ENCODE measurements at regions not wholly inside any gene's neighbourhood (a gene's known extent, or its start where the extent isn't known, plus 50 kb on each side); places are given as distances from the start of the nearest gene placed in this dataset.

- RAD21 ChIA-PET (ENCODE audit: low non-redundant PET in 1 of 2, low total read pairs in 2 of 2, uncharacterized antibody in 2 of 2, unreplicated experiment in 2 of 2) = no interaction called here
Observed at GRCh38 chr4:12966726-12967125, 517.4 kb downstream of the RAB28 start.

GRCh38 chr4:12965334-12965733 lies 518.8 kb downstream of the RAB28 start:
- ChIA-PET RAD21 (ENCODE audit: low non-redundant PET in 1 of 2, low total read pairs in 2 of 2, uncharacterized antibody in 2 of 2, unreplicated experiment in 2 of 2) (no interaction called here), POLR2A (no interaction called here), CTCF (no interaction called here)
- Histone ChIP-seq H3K4me2 (ENCODE audit: low read length) (no peak overlapping the region), H3K27ac (ENCODE audit: low read depth, low read length) (no peak overlapping the region), H3K79me2 (ENCODE audit: insufficient read depth, low read length) (no peaks in the 10 kb centered on the region), H3K9ac (ENCODE audit: low read length) (no peak overlapping the region), H3K4me3 (replicated peaks in 1 of 2; ENCODE audit: low read depth in 1 of 2, low read length in 2 of 2) (no peak overlapping the region), H3K27me3 (ENCODE audit: insufficient read depth, low read length) (no peaks in the 10 kb centered on the region), H3K9me2 (ENCODE audit: insufficient read depth) (no peaks in the 10 kb centered on the region), H4K20me1 (ENCODE audit: insufficient read depth) (no peaks in the 10 kb centered on the region; the same call in 1 of the 2 replicates), H2AFZ (ENCODE audit: low read depth, low read length, poor library complexity, severe bottlenecking) (no peak overlapping the region), H3K9me3 (ENCODE audit: control insufficient read depth in 1 of 2, insufficient read depth in 1 of 2, low read depth in 1 of 2, low read length in 2 of 2) (no peaks in the 10 kb centered on the region), H3K36me3 (ENCODE audit: control insufficient read depth in 1 of 2, insufficient read depth in 2 of 2, low read length in 2 of 2) (no peaks in the 10 kb centered on the region), H3K4me1 (ENCODE audit: control insufficient read depth in 1 of 2, insufficient read depth in 2 of 2, low read length in 2 of 2) (no peaks in the 10 kb centered on the region)
- TF ChIP-seq POLR2A (IDR thresholded peaks at IDR 0.05; ENCODE audit: borderline replicate concordance, extremely low read depth, insufficient read depth, insufficient read length) (no peak), ZNF274 (IDR thresholded peaks at IDR 0.05; ENCODE audit: low read depth, low read length) (no peak), EZH2 (IDR thresholded peaks at IDR 0.05) (no peak), SRF (IDR thresholded peaks at IDR 0.05; ENCODE audit: low read depth) (no peak), CEBPB (IDR thresholded peaks at IDR 0.05; ENCODE audit: low read depth) (no peak), FOSL1 (IDR thresholded peaks at IDR 0.05; ENCODE audit: low read depth) (no peak)
- ATAC-seq (no peak), DNase-seq (ENCODE audit: low read depth, low spot score) (no peak)
- intact Hi-C loops (cut with micrococcal nuclease) = no loop called here
- BruUV-seq (replicated peaks) = no TSS peak

More at GRCh38 chr4:12966726-12967125, 517.4 kb downstream of the RAB28 start:
- POLR2A ChIA-PET = no interaction called here
- no TSS peak for BruUV-seq (replicated peaks)
- no peaks in the 10 kb centered on the region for H3K4me1 ChIP-seq (ENCODE audit: control insufficient read depth in 1 of 2, insufficient read depth in 2 of 2, low read length in 2 of 2)
- no peaks in the 10 kb centered on the region for H3K36me3 ChIP-seq (ENCODE audit: control insufficient read depth in 1 of 2, insufficient read depth in 2 of 2, low read length in 2 of 2)
- H3K4me3 ChIP-seq (replicated peaks in 1 of 2; ENCODE audit: low read depth in 1 of 2, low read length in 2 of 2) = no peak overlapping the region
- intact Hi-C loops (cut with micrococcal nuclease) = no loop called here
- no peaks in the 10 kb centered on the region for H3K27me3 ChIP-seq (ENCODE audit: insufficient read depth, low read length)
- H3K9ac ChIP-seq (ENCODE audit: low read length) = no peak overlapping the region
- TF ChIP-seq EGR1 (IDR thresholded peaks at IDR 0.05; ENCODE audit: low read depth) (no peak), CBX3 (IDR thresholded peaks at IDR 0.05; ENCODE audit: low read depth) (no peak), CEBPB (IDR thresholded peaks at IDR 0.05; ENCODE audit: low read depth) (no peak)
- CTCF ChIA-PET = no interaction called here
- no peak overlapping the region for H3K27ac ChIP-seq (ENCODE audit: low read depth, low read length)
- ATAC-seq (no peak), DNase-seq (ENCODE audit: low read depth, low spot score) (no peak)
- H3K79me2 ChIP-seq (ENCODE audit: insufficient read depth, low read length) = no peaks in the 10 kb centered on the region
- no peak overlapping the region for H3K4me2 ChIP-seq (ENCODE audit: low read length)
- H2AFZ ChIP-seq (ENCODE audit: low read depth, low read length, poor library complexity, severe bottlenecking) = no peak overlapping the region
- H3K9me2 ChIP-seq (ENCODE audit: insufficient read depth) = no peaks in the 10 kb centered on the region
- H3K9me3 ChIP-seq (ENCODE audit: control insufficient read depth in 1 of 2, insufficient read depth in 1 of 2, low read depth in 1 of 2, low read length in 2 of 2) = no peaks in the 10 kb centered on the region
- H4K20me1 ChIP-seq (ENCODE audit: insufficient read depth) = no peaks in the 10 kb centered on the region; the same call in 1 of the 2 replicates
